Ovary (tissue), 7 donors: ENCODE measurements at regions not wholly inside any gene's neighbourhood (a gene's known extent, or its start where the extent isn't known, plus 50 kb on each side); places are given as distances from the start of the nearest gene placed in this dataset.

Experiments used
- DNase-seq, 5 donors: peaks; one replicate each; pipeline ENCODE4 v3.0.0-alpha.2; 2019 to 2020
- H3K27ac ChIP-seq, 2 donors: fragments of 200-600 bp; one replicate each; pipeline versions ENCODE4 v1.5.1 to v1.8.0; 2019 to 2022
- H3K27me3 ChIP-seq: fragments of 200-600 bp; one replicate; pipeline ENCODE4 v1.8.0; 2022
- H3K36me3 ChIP-seq: fragments of 200-600 bp; sonication (generic); one replicate; pipeline ENCODE4 v1.5.1; 2019
- H3K4me1 ChIP-seq: one replicate; pipeline ENCODE4 v1.8.1; 2013; ENCODE audit warnings: mild to moderate bottlenecking, moderate library complexity; ENCODE audit not compliant: insufficient read depth
- H3K4me3 ChIP-seq: fragments of 200-600 bp; sonication (generic); one replicate; pipeline ENCODE4 v1.5.1; 2017
- H3K9me3 ChIP-seq, 2 donors: fragments of 200-600 bp in 1 of 2; sonication (generic) in 1 of 2; one replicate each; pipeline versions ENCODE4 v1.5.1 to v1.8.1; 2013 to 2019; ENCODE audit warnings: mild to moderate bottlenecking in 1 of 2, moderate library complexity in 1 of 2
- EP300 ChIP-seq: sonication (generic); formaldehyde crosslinking; IDR thresholded peaks from one replicate; pipeline ENCODE4 v1.6.1; 2017; ENCODE audit warnings: antibody characterized with exemption
- POLR2A ChIP-seq: fragments of 450-650 bp; IDR thresholded peaks from one replicate; pipeline ENCODE4 v1.6.1; 2017; ENCODE audit warnings: antibody characterized with exemption, mild to moderate bottlenecking, moderate library complexity
- WGBS, 3 donors: extraction: QIAGEN DNeasy Blood & Tissue Kit in 1 of 3; methylation state at CpG; one replicate each; pipeline versions ENCODE4 v1.1.5 to v1.1.7; 2013 to 2017; 5-methylcytosine and 5-hydroxymethylcytosine counted together
- intact Hi-C, 4 donors: fragments of 100-400 bp; cut with DNase I; formaldehyde crosslinking; loops; one replicate each; pipeline versions ENCODE4 v1.11.0 to v1.15.1; 2022 to 2023
- TF ChIP-seq, protein P1 (sequence below), 3 donors: fragments of 450-650 bp in 2 of 3; fragments of 200-600 bp in 1 of 3; IDR thresholded peaks; one replicate each; pipeline versions ENCODE4 v1.5.1 to v1.8.0; 2016 to 2022; ENCODE audit warnings: antibody characterized with exemption in 3 of 3, mild to moderate bottlenecking in 1 of 3
- donor health status: DM: no; HTN: no; CAD: no; lungs with moderate emphysema.
- donor health status: DM: no; HTN: no; CAD: no.
- donor health status: Bipolar disorder and iron deficiency.
- donor health status: DM: no; HTN: no; CAD: no.
- donor health status: DM: yes; HTN: yes; CAD: no.

DNA sequence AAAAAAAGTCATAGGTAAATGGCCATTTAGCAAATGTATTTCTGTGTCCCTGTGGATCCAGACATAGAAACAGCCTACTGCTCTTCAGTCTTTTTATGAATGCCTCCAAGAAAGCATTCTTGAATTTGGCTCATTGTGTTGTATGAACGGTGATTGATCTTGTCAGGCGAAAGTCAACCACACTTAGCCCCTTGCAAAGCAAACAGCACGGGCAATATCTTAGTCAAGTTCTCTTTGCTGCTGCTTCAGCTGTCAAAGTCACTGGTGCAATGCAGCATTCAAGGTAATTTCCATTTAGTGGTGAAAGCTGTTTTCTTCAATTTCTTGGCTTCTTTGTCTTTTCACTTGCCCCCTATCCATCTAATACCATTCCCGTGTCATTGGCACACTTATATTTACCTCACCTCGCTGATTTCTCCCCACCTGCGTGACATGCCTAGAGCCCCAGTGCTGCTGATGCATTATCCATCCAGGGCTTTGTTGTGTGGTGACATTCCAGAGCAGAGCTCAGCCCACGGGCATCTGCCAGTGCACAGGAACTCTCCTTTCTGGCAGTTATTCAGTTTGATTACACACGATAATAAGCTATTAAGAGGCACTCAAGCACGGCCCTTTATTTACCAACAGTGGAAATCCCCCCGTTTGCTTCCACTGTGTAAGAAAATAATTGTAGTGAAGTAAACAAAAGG is 362.3 kb upstream of the NOVA1 start:
- Histone ChIP-seq H3K9me3 (no peaks in the 10 kb centered on the region), H3K27me3 (no peaks in the 10 kb centered on the region), H3K36me3 (no peaks in the 10 kb centered on the region), H3K4me3 (no peak overlapping the region), H3K4me1 (no peaks in the 10 kb centered on the region), H3K27ac (no peak overlapping the region)
- WGBS, 3 donors = 72 to 74% (median 73%) methylated on average over 10 of the region's 10 CpGs
- DNase-seq = no peak
- TF ChIP-seq EP300 (no peak), POLR2A (no peak)
- TF ChIP-seq, protein P1, sequence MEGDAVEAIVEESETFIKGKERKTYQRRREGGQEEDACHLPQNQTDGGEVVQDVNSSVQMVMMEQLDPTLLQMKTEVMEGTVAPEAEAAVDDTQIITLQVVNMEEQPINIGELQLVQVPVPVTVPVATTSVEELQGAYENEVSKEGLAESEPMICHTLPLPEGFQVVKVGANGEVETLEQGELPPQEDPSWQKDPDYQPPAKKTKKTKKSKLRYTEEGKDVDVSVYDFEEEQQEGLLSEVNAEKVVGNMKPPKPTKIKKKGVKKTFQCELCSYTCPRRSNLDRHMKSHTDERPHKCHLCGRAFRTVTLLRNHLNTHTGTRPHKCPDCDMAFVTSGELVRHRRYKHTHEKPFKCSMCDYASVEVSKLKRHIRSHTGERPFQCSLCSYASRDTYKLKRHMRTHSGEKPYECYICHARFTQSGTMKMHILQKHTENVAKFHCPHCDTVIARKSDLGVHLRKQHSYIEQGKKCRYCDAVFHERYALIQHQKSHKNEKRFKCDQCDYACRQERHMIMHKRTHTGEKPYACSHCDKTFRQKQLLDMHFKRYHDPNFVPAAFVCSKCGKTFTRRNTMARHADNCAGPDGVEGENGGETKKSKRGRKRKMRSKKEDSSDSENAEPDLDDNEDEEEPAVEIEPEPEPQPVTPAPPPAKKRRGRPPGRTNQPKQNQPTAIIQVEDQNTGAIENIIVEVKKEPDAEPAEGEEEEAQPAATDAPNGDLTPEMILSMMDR (IDR thresholded peaks at IDR 0.05) = no peak
- intact Hi-C loops = no loop called here

DNA sequence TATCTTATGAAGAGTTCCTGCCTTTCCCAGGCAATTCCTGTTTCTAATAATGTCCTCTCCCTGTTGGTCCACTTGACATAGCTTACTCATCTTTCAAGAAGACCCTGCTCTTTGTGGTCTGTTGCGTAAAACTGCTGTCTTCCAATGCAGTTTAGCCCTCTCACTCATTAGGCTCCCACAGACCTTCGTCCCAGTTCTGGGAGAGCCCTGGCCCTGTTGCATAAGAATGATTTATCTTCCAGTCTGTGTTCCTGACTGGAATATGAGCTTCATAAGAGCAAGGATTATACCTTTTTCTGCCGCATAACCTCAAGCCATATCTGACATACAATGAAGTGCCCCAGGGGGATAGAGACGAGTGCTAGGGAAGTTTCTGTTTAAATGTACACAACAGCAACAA is 365.9 kb upstream of the NOVA1 start:
- Histone ChIP-seq H3K27me3 (no peaks in the 10 kb centered on the region), H3K27ac (no peak overlapping the region), H3K36me3 (no peaks in the 10 kb centered on the region), H3K4me3 (no peak overlapping the region), H3K9me3 (no peaks in the 10 kb centered on the region), H3K4me1 (no peaks in the 10 kb centered on the region)
- intact Hi-C loops = no loop called here
- WGBS, 3 donors = 66 to 80% (median 76%) methylated on average over 4 of the region's 4 CpGs
- no peak for DNase-seq
- TF ChIP-seq POLR2A (no peak), EP300 (no peak)
- TF ChIP-seq, protein P1 (IDR thresholded peaks at IDR 0.05) = no peak

DNA sequence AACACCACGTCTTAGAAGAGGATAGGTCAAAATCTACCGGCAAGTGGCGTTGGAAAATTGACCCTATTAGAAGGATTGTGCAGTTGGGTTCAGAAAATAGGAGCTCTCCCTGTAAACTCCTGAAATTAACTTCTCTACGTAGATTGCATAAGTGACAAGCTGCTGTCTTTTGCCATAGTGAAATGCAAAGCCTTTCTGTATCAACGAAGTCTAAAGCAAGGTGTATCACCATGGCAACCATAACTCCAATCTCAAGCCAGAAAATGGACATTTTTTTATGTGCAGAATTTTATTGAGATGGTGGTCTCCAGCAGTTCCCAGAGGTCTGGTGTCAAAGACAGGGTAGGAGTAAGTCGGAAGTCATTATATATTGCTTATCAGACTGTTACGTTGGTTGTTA is 367.7 kb upstream of the NOVA1 start:
- Histone ChIP-seq H3K4me1 (no peaks in the 10 kb centered on the region), H3K36me3 (no peaks in the 10 kb centered on the region), H3K27me3 (no peaks in the 10 kb centered on the region), H3K27ac (no peak overlapping the region), H3K4me3 (no peak overlapping the region), H3K9me3 (no peaks in the 10 kb centered on the region)
- WGBS, 3 donors = 77 to 83% (median 82%) methylated on average over 7 of the region's 7 CpGs
- intact Hi-C loops = no loop called here
- TF ChIP-seq POLR2A = no peak
- TF ChIP-seq EP300 = no peak
- TF ChIP-seq, protein P1 (IDR thresholded peaks at IDR 0.05) = no peak
- no peak for DNase-seq

DNA sequence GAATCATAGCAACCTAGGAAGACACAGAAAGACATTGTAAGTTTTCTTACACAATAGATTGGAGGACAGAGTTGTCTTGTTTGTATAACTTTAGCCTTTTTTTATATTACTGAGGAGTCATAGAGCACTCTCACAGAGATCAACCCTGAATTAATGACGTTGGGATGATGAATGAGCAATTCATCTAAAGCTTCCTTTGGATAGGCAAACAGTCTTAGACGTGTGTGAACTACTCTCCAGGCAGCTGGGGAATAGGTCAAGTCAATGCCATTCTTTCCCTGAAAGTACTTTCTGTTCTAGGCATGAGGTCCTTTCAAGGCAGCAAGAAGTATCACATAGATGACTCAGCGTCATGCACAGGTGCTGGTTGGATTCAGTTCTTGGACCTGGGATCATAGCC is 369.1 kb upstream of the NOVA1 start:
- Histone ChIP-seq H3K27ac (no peak overlapping the region), H3K4me3 (no peak overlapping the region), H3K36me3 (no peaks in the 10 kb centered on the region), H3K27me3 (no peaks in the 10 kb centered on the region), H3K4me1 (no peaks in the 10 kb centered on the region), H3K9me3 (no peaks in the 10 kb centered on the region)
- WGBS, 3 donors = 40 to 47% (median 44%) methylated on average over 3 of the region's 3 CpGs
- intact Hi-C loops = no loop called here
- DNase-seq = no peak
- no peak for TF ChIP-seq POLR2A
- no peak for TF ChIP-seq EP300
- TF ChIP-seq, protein P1 (IDR thresholded peaks at IDR 0.05) = no peak
